ENCODE measurements at regions not wholly inside any gene's neighbourhood (a gene's known extent, or its start where the extent isn't known, plus 50 kb on each side); places are given as distances from the start of the nearest gene placed in this dataset.

DNA sequence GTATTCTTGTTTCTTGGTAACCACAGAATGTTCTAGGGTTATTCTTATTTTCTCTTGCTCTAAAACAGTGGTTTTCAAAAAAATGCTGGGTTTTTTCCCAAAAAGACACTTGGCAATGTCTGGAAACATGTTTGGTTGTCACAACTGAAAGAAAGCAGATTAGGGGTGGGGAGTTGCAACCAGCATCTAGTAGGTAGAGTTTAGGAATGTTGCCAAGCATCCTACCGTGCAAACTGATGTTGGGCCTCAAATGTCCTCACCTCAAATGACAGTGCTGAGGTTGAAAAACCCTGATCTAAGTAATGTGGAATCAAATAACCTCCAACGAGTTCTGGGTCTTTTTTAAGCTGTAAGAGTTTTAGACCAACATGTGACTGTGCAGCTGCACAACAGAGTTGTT, 270.5 kb upstream of the STT3B start:
- TF ChIP-seq, protein P1, sequence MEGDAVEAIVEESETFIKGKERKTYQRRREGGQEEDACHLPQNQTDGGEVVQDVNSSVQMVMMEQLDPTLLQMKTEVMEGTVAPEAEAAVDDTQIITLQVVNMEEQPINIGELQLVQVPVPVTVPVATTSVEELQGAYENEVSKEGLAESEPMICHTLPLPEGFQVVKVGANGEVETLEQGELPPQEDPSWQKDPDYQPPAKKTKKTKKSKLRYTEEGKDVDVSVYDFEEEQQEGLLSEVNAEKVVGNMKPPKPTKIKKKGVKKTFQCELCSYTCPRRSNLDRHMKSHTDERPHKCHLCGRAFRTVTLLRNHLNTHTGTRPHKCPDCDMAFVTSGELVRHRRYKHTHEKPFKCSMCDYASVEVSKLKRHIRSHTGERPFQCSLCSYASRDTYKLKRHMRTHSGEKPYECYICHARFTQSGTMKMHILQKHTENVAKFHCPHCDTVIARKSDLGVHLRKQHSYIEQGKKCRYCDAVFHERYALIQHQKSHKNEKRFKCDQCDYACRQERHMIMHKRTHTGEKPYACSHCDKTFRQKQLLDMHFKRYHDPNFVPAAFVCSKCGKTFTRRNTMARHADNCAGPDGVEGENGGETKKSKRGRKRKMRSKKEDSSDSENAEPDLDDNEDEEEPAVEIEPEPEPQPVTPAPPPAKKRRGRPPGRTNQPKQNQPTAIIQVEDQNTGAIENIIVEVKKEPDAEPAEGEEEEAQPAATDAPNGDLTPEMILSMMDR (IDR thresholded peaks at IDR 0.05; ENCODE audit: low read depth, low read length) = no peak
- H3K4me3 ChIP-seq (ENCODE audit: low read depth, low read length) = no peak overlapping the region

GRCh38 chr3:31263897-31264296, 268.8 kb upstream of the STT3B start:
- H3K4me3 ChIP-seq (ENCODE audit: low read depth, low read length) = no peak overlapping the region
- TF ChIP-seq, protein P1 (IDR thresholded peaks at IDR 0.05; ENCODE audit: low read depth, low read length) = no peak

- no peak overlapping the region for H3K4me3 ChIP-seq (ENCODE audit: low read depth, low read length)
- TF ChIP-seq, protein P1 (IDR thresholded peaks at IDR 0.05; ENCODE audit: low read depth, low read length) = no peak
These were observed 266.9 kb upstream of the STT3B start for GRCh38 chr3:31265646-31266428.

DNA sequence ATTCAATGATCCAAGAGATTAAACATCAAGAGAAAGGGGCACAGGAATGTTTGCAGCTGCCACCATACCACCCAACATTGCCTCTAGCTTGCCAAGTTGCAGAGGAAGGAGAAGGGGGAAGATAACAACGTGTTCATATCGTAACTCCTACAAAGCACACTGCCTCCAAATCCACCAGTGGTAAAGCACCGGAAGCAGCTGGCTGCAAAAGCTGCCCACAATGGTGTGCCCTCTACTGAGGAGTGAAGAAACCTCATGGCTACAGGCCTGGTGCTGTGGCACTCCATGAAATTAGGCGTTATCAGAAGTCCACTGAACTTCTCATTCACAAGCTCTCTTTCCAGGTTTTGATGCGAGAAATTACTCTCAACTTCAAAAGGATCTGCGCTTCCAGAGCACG, 263.9 kb upstream of the STT3B start:
- no peak overlapping the region for H3K4me3 ChIP-seq (ENCODE audit: low read depth, low read length)
- TF ChIP-seq, protein P1 (IDR thresholded peaks at IDR 0.05; ENCODE audit: low read depth, low read length) = no peak

GRCh38 chr3:31270010-31270409, 262.7 kb upstream of the STT3B start:
- TF ChIP-seq, protein P1 (IDR thresholded peaks at IDR 0.05; ENCODE audit: low read depth, low read length) = no peak
- H3K4me3 ChIP-seq (ENCODE audit: low read depth, low read length) = no peak overlapping the region

DNA sequence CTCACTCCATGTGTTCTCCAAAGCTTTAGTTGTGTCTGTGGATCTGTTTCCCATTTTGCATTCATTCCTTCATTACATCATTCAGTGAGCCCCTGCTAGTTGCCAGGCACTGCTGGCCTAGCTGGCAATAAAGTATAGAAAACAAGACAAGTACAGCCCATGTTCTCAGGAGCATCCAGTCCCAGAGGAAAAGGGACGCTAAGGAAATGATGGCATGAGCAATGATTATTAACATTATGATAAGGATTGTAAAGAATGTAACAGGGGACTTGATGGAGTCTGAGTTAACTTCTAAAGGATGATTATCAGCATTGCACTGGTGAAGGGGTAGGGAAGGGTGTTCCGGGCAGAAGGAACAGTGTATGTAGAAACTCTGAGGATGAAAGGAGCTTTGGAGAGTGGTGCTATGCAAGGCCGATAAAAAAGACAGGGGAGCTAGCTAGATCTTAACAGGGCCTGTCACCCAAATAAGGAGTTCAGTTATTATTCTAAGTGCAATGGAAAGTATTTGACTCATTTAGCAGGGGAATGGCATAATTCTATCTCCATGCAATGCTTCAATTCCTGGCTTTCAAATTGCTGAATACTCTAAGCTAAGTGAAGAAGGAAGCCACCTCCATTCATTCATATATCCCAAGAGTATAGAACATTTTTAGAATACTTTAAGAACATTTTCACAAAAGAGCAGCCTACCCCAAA, 258.2 kb upstream of the STT3B start:
- no peak overlapping the region for H3K4me3 ChIP-seq (ENCODE audit: low read depth, low read length)
- TF ChIP-seq, protein P1 (IDR thresholded peaks at IDR 0.05; ENCODE audit: low read depth, low read length) = no peak

GRCh38 chr3:31275038-31275572, 257.6 kb upstream of the STT3B start:
- TF ChIP-seq, protein P1 (IDR thresholded peaks at IDR 0.05; ENCODE audit: low read depth, low read length) = no peak
- no peak overlapping the region for H3K4me3 ChIP-seq (ENCODE audit: low read depth, low read length)

Measured in WI38 (cell line).